ENCODE measurements at regions not wholly inside any gene's neighbourhood (a gene's known extent, or its start where the extent isn't known, plus 50 kb on each side); places are given as distances from the start of the nearest gene placed in this dataset.

DNA sequence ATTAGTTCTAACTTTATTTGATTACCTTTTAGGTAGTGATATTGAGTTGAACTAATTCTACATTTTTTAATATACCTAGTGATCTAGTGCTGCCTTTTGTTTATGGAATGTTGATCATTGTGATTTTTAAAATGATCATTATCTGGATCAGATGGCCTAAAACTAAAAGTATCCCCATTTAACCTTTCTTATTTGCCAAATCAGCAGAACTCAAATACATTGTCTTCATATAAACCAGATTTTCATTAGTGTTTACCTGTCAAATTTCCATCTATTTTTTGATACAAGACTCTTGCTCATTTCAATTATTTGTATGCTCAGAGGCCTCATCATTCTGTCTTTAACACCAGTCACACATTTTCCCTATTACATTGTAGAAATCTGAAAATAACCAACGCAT is 441.2 kb downstream of the PTPRC start:
- H2AFZ ChIP-seq (ENCODE audit: low read length) = no peak overlapping the region
- no peak overlapping the region for H3K9ac ChIP-seq (ENCODE audit: insufficient read depth, low read depth, low read length)
- H3K79me2 ChIP-seq (ENCODE audit: insufficient read depth, low read length) = no peaks in the 10 kb centered on the region
- CTCF ChIA-PET (ENCODE audit: low intra/inter-chr PET ratio, low total read pairs) = no interaction called here
- H3K9me3 ChIP-seq (ENCODE audit: low read length) = no peaks in the 10 kb centered on the region
- intact Hi-C loops (cut with micrococcal nuclease; ENCODE audit: unreplicated experiment) (no loop called here), in situ Hi-C loops (cut with HindIII; ENCODE audit: extremely low pct_ligation_motif_present, low pct_unique_long_range_greater_than_20kb) (no loop called here)
- POLR2A ChIA-PET = no interaction called here
- H3K4me1 ChIP-seq (ENCODE audit: insufficient read depth, low read length) = no peaks in the 10 kb centered on the region
- H3K27ac ChIP-seq (ENCODE audit: extremely low read length, insufficient read depth, low read length) = no peak overlapping the region
- no peak overlapping the region for H3K4me3 ChIP-seq (replicated peaks in 1 of 3; ENCODE audit: insufficient read depth in 1 of 3, low read depth in 2 of 3, low read length in 3 of 3)
- H4K20me1 ChIP-seq (ENCODE audit: insufficient read depth, low read length) = no peaks in the 10 kb centered on the region
- no peak for ATAC-seq
- WGBS (ENCODE audit: low lambda C conversion rate) = 0% methylated on average over 1 of the region's 1 CpG
- BruUV-seq (replicated peaks) = no TSS peak
- no peaks in the 10 kb centered on the region; a peak in 1 of 5 replicates for H3K27me3 ChIP-seq (ENCODE audit: control insufficient read depth in 1 of 2, insufficient read depth in 2 of 2, low read length in 2 of 2)
- DNase-seq (ENCODE audit: low spot score) = no peak
- H3K4me2 ChIP-seq (ENCODE audit: low read depth, low read length) = no peak overlapping the region
- H3K36me3 ChIP-seq (replicated peaks in 1 of 2; ENCODE audit: control insufficient read depth in 1 of 2, insufficient read depth in 2 of 2, low read length in 2 of 2) = no peaks in the 10 kb centered on the region
- no peak for FAIRE-seq
- TF ChIP-seq, protein P1, sequence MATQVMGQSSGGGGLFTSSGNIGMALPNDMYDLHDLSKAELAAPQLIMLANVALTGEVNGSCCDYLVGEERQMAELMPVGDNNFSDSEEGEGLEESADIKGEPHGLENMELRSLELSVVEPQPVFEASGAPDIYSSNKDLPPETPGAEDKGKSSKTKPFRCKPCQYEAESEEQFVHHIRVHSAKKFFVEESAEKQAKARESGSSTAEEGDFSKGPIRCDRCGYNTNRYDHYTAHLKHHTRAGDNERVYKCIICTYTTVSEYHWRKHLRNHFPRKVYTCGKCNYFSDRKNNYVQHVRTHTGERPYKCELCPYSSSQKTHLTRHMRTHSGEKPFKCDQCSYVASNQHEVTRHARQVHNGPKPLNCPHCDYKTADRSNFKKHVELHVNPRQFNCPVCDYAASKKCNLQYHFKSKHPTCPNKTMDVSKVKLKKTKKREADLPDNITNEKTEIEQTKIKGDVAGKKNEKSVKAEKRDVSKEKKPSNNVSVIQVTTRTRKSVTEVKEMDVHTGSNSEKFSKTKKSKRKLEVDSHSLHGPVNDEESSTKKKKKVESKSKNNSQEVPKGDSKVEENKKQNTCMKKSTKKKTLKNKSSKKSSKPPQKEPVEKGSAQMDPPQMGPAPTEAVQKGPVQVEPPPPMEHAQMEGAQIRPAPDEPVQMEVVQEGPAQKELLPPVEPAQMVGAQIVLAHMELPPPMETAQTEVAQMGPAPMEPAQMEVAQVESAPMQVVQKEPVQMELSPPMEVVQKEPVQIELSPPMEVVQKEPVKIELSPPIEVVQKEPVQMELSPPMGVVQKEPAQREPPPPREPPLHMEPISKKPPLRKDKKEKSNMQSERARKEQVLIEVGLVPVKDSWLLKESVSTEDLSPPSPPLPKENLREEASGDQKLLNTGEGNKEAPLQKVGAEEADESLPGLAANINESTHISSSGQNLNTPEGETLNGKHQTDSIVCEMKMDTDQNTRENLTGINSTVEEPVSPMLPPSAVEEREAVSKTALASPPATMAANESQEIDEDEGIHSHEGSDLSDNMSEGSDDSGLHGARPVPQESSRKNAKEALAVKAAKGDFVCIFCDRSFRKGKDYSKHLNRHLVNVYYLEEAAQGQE (IDR thresholded peaks at IDR 0.05; ENCODE audit: borderline replicate concordance in 1 of 2, low read depth in 1 of 2, low read length in 2 of 2) = no peak
- TF ChIP-seq MAFK (conservative IDR thresholded peaks at IDR 0.05 in 1 of 2, IDR thresholded peaks at IDR 0.05 in 1 of 2; ENCODE audit: low read length in 2 of 2) (peak; percentile 33 to 69; a peak in 3 of 4 replicates), MAFF (IDR thresholded peaks at IDR 0.05; ENCODE audit: low read depth, low read length) (peak; percentile 47; the same call in 1 of the 2 replicates)

DNA sequence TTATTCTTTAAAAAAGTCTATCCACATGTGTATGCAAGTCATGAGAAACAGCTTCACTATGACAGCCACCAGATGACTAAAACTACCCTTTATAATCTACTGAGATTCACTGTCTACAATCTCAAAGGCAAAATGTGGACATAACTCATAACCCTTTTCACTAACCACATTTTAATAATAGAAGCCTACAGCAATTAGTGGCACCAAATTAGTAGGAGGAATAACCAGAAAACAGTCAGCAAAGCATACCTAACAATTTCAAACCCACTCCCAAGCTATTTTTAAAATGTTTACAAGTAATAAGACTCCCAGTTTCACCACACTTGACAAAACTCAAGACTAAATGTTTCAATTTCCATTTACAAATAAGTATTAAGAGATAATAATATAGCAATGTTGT is 442.9 kb downstream of the PTPRC start:
- ChIA-PET CTCF (ENCODE audit: low intra/inter-chr PET ratio, low total read pairs) (no interaction called here), POLR2A (no interaction called here)
- no peak overlapping the region for H3K4me2 ChIP-seq (ENCODE audit: low read depth, low read length)
- no peak overlapping the region for H3K4me3 ChIP-seq (replicated peaks in 1 of 3; ENCODE audit: insufficient read depth in 1 of 3, low read depth in 2 of 3, low read length in 3 of 3)
- DNase-seq (ENCODE audit: low spot score) (no peak), FAIRE-seq (no peak), ATAC-seq (no peak)
- no peaks in the 10 kb centered on the region for H3K36me3 ChIP-seq (replicated peaks in 1 of 2; ENCODE audit: control insufficient read depth in 1 of 2, insufficient read depth in 2 of 2, low read length in 2 of 2)
- BruUV-seq (replicated peaks) = no TSS peak
- no peaks in the 10 kb centered on the region; a peak in 1 of 5 replicates for H3K27me3 ChIP-seq (ENCODE audit: control insufficient read depth in 1 of 2, insufficient read depth in 2 of 2, low read length in 2 of 2)
- no peak overlapping the region for H2AFZ ChIP-seq (ENCODE audit: low read length)
- H3K27ac ChIP-seq (ENCODE audit: extremely low read length, insufficient read depth, low read length) = no peak overlapping the region
- no peaks in the 10 kb centered on the region for H3K79me2 ChIP-seq (ENCODE audit: insufficient read depth, low read length)
- H3K9ac ChIP-seq (ENCODE audit: insufficient read depth, low read depth, low read length) = no peak overlapping the region
- intact Hi-C loops (cut with micrococcal nuclease; ENCODE audit: unreplicated experiment) (no loop called here), in situ Hi-C loops (cut with HindIII; ENCODE audit: extremely low pct_ligation_motif_present, low pct_unique_long_range_greater_than_20kb) (no loop called here)
- no peaks in the 10 kb centered on the region for H3K9me3 ChIP-seq (ENCODE audit: low read length)
- H3K4me1 ChIP-seq (ENCODE audit: insufficient read depth, low read length) = no peaks in the 10 kb centered on the region
- no peaks in the 10 kb centered on the region for H4K20me1 ChIP-seq (ENCODE audit: insufficient read depth, low read length)
- TF ChIP-seq SIN3B (IDR thresholded peaks at IDR 0.05; ENCODE audit: low read length) (no peak), ZNF124 (CRISPR knock-in tag; IDR thresholded peaks at IDR 0.05) (no peak), ZMYM4 (CRISPR knock-in tag; IDR thresholded peaks at IDR 0.05) (no peak), SOX6 (IDR thresholded peaks at IDR 0.05) (no peak), SOX6 (CRISPR knock-in tag; IDR thresholded peaks at IDR 0.05) (no peak), ZMYM3 (CRISPR knock-in tag; IDR thresholded peaks at IDR 0.05) (no peak)
- TF ChIP-seq, protein P2, sequence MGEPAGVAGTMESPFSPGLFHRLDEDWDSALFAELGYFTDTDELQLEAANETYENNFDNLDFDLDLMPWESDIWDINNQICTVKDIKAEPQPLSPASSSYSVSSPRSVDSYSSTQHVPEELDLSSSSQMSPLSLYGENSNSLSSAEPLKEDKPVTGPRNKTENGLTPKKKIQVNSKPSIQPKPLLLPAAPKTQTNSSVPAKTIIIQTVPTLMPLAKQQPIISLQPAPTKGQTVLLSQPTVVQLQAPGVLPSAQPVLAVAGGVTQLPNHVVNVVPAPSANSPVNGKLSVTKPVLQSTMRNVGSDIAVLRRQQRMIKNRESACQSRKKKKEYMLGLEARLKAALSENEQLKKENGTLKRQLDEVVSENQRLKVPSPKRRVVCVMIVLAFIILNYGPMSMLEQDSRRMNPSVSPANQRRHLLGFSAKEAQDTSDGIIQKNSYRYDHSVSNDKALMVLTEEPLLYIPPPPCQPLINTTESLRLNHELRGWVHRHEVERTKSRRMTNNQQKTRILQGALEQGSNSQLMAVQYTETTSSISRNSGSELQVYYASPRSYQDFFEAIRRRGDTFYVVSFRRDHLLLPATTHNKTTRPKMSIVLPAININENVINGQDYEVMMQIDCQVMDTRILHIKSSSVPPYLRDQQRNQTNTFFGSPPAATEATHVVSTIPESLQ (CRISPR knock-in tag; conservative IDR thresholded peaks at IDR 0.05) = no peak
- TF ChIP-seq, protein P3, sequence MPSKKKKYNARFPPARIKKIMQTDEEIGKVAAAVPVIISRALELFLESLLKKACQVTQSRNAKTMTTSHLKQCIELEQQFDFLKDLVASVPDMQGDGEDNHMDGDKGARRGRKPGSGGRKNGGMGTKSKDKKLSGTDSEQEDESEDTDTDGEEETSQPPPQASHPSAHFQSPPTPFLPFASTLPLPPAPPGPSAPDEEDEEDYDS (CRISPR knock-in tag; IDR thresholded peaks at IDR 0.05) = no peak
- TF ChIP-seq, protein P4, sequence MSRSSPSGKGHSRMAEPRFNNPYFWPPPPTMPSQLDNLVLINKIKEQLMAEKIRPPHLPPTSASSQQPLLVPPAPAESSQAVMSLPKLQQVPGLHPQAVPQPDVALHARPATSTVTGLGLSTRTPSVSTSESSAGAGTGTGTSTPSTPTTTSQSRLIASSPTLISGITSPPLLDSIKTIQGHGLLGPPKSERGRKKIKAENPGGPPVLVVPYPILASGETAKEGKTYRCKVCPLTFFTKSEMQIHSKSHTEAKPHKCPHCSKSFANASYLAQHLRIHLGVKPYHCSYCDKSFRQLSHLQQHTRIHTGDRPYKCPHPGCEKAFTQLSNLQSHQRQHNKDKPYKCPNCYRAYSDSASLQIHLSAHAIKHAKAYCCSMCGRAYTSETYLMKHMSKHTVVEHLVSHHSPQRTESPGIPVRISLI (CRISPR knock-in tag; IDR thresholded peaks at IDR 0.05; ENCODE audit: borderline replicate concordance) = no peak
- TF ChIP-seq, protein P5, sequence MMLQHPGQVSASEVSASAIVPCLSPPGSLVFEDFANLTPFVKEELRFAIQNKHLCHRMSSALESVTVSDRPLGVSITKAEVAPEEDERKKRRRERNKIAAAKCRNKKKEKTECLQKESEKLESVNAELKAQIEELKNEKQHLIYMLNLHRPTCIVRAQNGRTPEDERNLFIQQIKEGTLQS (CRISPR knock-in tag; IDR thresholded peaks at IDR 0.05) = no peak
